Upper lobe of left lung (tissue), 4 donors: ENCODE measurements at regions not wholly inside any gene's neighbourhood (a gene's known extent, or its start where the extent isn't known, plus 50 kb on each side); places are given as distances from the start of the nearest gene placed in this dataset.

Experiments
- POLR2AphosphoS5 ChIP-seq, 2 donors: sonication (generic); formaldehyde crosslinking; IDR thresholded peaks; one replicate each; pipeline ENCODE4 v1.5.1; 2017; ENCODE audit warnings: antibody characterized with exemption in 2 of 2
- TF ChIP-seq, protein P1 (sequence below), 6 experiments: fragments of 450-650 bp in 4 of 6; fragments of 200-600 bp in 2 of 6; sonication (generic) in 2 of 6; IDR thresholded peaks; one replicate each; pipeline ENCODE4 v1.5.1; 2016 to 2019; ENCODE audit warnings: antibody characterized with exemption in 6 of 6

DNA sequence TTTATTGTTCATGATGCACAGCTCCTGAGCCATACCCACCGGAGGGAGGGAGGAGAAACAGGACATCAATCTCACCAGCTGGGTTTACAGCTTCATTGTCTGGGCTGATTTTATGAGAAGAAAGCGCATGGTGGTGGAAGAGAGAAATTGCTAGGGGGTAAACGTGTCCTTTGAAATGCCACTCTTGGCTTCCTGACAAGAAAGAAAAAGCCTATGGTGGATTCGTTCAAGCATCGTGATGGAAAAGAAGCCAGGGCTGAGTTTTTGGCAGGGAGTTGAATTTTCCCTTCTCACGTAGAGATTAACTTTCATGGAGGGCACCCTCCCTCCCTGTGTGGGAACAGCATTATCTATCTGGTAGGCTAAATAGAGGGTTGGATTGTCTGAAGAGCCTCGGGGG is 502.0 kb downstream of the SLC4A3 start:
- TF ChIP-seq, protein P1, sequence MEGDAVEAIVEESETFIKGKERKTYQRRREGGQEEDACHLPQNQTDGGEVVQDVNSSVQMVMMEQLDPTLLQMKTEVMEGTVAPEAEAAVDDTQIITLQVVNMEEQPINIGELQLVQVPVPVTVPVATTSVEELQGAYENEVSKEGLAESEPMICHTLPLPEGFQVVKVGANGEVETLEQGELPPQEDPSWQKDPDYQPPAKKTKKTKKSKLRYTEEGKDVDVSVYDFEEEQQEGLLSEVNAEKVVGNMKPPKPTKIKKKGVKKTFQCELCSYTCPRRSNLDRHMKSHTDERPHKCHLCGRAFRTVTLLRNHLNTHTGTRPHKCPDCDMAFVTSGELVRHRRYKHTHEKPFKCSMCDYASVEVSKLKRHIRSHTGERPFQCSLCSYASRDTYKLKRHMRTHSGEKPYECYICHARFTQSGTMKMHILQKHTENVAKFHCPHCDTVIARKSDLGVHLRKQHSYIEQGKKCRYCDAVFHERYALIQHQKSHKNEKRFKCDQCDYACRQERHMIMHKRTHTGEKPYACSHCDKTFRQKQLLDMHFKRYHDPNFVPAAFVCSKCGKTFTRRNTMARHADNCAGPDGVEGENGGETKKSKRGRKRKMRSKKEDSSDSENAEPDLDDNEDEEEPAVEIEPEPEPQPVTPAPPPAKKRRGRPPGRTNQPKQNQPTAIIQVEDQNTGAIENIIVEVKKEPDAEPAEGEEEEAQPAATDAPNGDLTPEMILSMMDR (IDR thresholded peaks at IDR 0.05) = no peak
- no peak for TF ChIP-seq POLR2AphosphoS5 (IDR thresholded peaks at IDR 0.05)
